HCT116 (cell line): ENCODE measurements at regions not wholly inside any gene's neighbourhood (a gene's known extent, or its start where the extent isn't known, plus 50 kb on each side); places are given as distances from the start of the nearest gene placed in this dataset.

Experiments used
- ATAC-seq: fragments of 200-7000 bp; cut with Tn5 transposase; 2 replicates; pipeline ENCODE4 v1.9.1; 2020; ENCODE audit warnings: mild to moderate bottlenecking, moderate library complexity
- BruUV-seq: library from RNA; stranded (reverse); fragments of 400-500 nt; replicated peaks from 2 replicates; lab custom pipeline; 2021; lab: Mats Ljungman, UMichigan
- CTCF ChIA-PET: fragments of 300-600 bp; sonication (Branson Sonifier 250); formaldehyde crosslinking; loops from one replicate; lab custom pipeline; 2021; ENCODE audit warnings: antibody characterized with exemption; lab: Charles Lee
- POLR2A ChIA-PET: fragments of 300-600, 350-600 bp; sonication (Branson Sonifier 250); formaldehyde crosslinking; loops from one replicate; lab custom pipeline; 2021; ENCODE audit warnings: antibody characterized with exemption; lab: Charles Lee
- RAD21 ChIA-PET, 2 experiments: fragments of 300-600 bp; sonication (Branson Sonifier 250); formaldehyde crosslinking; loops; one replicate each; lab custom pipeline; 2023; ENCODE audit warnings: low total read pairs in 2 of 2; ENCODE audit not compliant: uncharacterized antibody in 2 of 2, unreplicated experiment in 2 of 2, low non-redundant PET in 1 of 2; lab: Charles Lee
- DNase-seq: peaks from one replicate; pipeline ENCODE4 v3.0.0-alpha.2; 2010; ENCODE audit warnings: low read depth, low spot score
- H2AFZ ChIP-seq: fragments of 200-600 bp; shearing (Covaris generic), sonication (generic); 2 replicates; pipeline ENCODE4 v1.6.1; 2017; ENCODE audit warnings: low read depth, mixed run types, mixed read lengths, antibody characterized with exemption, low read length; ENCODE audit not compliant: poor library complexity, severe bottlenecking
- H3K27ac ChIP-seq: 2 replicates; pipeline ENCODE4 v1.5.1; 2012; ENCODE audit warnings: low read depth, low read length
- H3K27me3 ChIP-seq: fragments of 200-600 bp; sonication (generic); 2 replicates; pipeline ENCODE4 v1.6.1; 2016; ENCODE audit warnings: mixed run types, low read length, mixed read lengths; ENCODE audit not compliant: insufficient read depth
- H3K36me3 ChIP-seq, 2 experiments: fragments of 200-500 bp in 1 of 2; fragments of 200-600 bp in 1 of 2; sonication (Bioruptor generic) in 1 of 2; sonication (generic) in 1 of 2; 2 replicates each; pipeline versions ENCODE4 v1.5.1 to v1.6.1; 2014 to 2016; ENCODE audit warnings: low read length in 2 of 2, inconsistent platforms in 1 of 2, mixed read lengths in 1 of 2, mixed run types in 1 of 2; ENCODE audit not compliant: insufficient read depth in 2 of 2, control insufficient read depth in 1 of 2
- H3K4me1 ChIP-seq, 2 experiments: fragments of 200-600 bp in 1 of 2; sonication (generic) in 1 of 2; 2 replicates each; pipeline versions ENCODE4 v1.5.1 to v1.6.1; 2012 to 2017; ENCODE audit warnings: low read length in 2 of 2, inconsistent platforms in 1 of 2, mild to moderate bottlenecking in 1 of 2, mixed read lengths in 1 of 2, mixed run types in 1 of 2, moderate library complexity in 1 of 2; ENCODE audit not compliant: insufficient read depth in 2 of 2, control insufficient read depth in 1 of 2
- H3K4me2 ChIP-seq: fragments of 200-600 bp; sonication (generic); 2 replicates; pipeline ENCODE4 v1.6.1; 2017; ENCODE audit warnings: mixed run types, low read length, mixed read lengths
- H3K4me3 ChIP-seq, 2 experiments: fragments of 200-600 bp in 1 of 2; sonication (generic) in 1 of 2; replicated peaks in 1 of 2; 2 replicates each; pipeline ENCODE4 v1.5.1; 2011 to 2016; ENCODE audit warnings: low read length in 2 of 2, control low read depth in 1 of 2, low read depth in 1 of 2, mild to moderate bottlenecking in 1 of 2, mixed read lengths in 1 of 2, mixed run types in 1 of 2
- H3K79me2 ChIP-seq: fragments of 200-600 bp; sonication (generic); 2 replicates; pipeline ENCODE4 v1.6.1; 2017; ENCODE audit warnings: mild to moderate bottlenecking, mixed run types, low read length, moderate library complexity, mixed read lengths; ENCODE audit not compliant: insufficient read depth
- H3K9ac ChIP-seq: fragments of 200-600 bp; sonication (generic); 2 replicates; pipeline ENCODE4 v1.6.1; 2016; ENCODE audit warnings: low read length, mixed read lengths
- H3K9me2 ChIP-seq: fragments of 200-600 bp; sonication (generic), shearing (Covaris generic); 2 replicates; pipeline ENCODE4 v1.6.1; 2017; ENCODE audit warnings: mixed run types, mild to moderate bottlenecking, moderate library complexity; ENCODE audit not compliant: insufficient read depth
- H3K9me3 ChIP-seq, 2 experiments: fragments of 200-500 bp in 1 of 2; fragments of 200-600 bp in 1 of 2; sonication (Bioruptor generic) in 1 of 2; sonication (generic) in 1 of 2; 2 replicates each; pipeline ENCODE4 v1.6.1; 2014 to 2017; ENCODE audit warnings: low read length in 2 of 2, mixed read lengths in 2 of 2, inconsistent platforms in 1 of 2, low read depth in 1 of 2, mild to moderate bottlenecking in 1 of 2, mixed run types in 1 of 2, moderate library complexity in 1 of 2; ENCODE audit not compliant: control insufficient read depth in 1 of 2, insufficient read depth in 1 of 2
- H4K20me1 ChIP-seq: fragments of 200-600 bp; sonication (generic), shearing (Covaris generic); 2 replicates; pipeline ENCODE4 v1.6.1; 2017; ENCODE audit warnings: mixed run types, mild to moderate bottlenecking, moderate library complexity; ENCODE audit not compliant: insufficient read depth
- FOSL1 ChIP-seq: IDR thresholded peaks from 2 replicates; pipeline ENCODE4 v1.6.1; 2012; ENCODE audit warnings: low read depth
- JUND ChIP-seq: IDR thresholded peaks from 2 replicates; pipeline ENCODE4 v1.6.1; 2012
- POLR2A ChIP-seq: IDR thresholded peaks from 2 replicates; pipeline ENCODE4 v1.7.0; 2011; ENCODE audit warnings: borderline replicate concordance; ENCODE audit not compliant: insufficient read depth, insufficient read length; ENCODE audit errors: extremely low read depth
- RAD21 ChIP-seq: IDR thresholded peaks from 2 replicates; pipeline ENCODE4 v1.6.1; 2012; ENCODE audit warnings: low read depth, mild to moderate bottlenecking
- SP1 ChIP-seq: IDR thresholded peaks from 2 replicates; pipeline ENCODE4 v1.6.1; 2012; ENCODE audit warnings: low read depth
- SRF ChIP-seq: IDR thresholded peaks from 2 replicates; pipeline ENCODE4 v1.6.1; 2012; ENCODE audit warnings: low read depth
- intact Hi-C: fragments of 100-400 bp; cut with micrococcal nuclease; formaldehyde crosslinking; loops from 2 replicates; pipeline ENCODE4 v1.10.0; 2022
- TF ChIP-seq, protein P1 (sequence below): IDR thresholded peaks from 2 replicates; pipeline ENCODE4 v1.6.1; 2012
- TF ChIP-seq, protein P2 (sequence below): IDR thresholded peaks from 2 replicates; pipeline ENCODE4 v1.6.1; 2012; ENCODE audit warnings: low read depth
- TF ChIP-seq, protein P3 (sequence below): IDR thresholded peaks from 2 replicates; pipeline ENCODE4 v1.6.1; 2011; ENCODE audit warnings: mild to moderate bottlenecking, low read length, moderate library complexity; ENCODE audit not compliant: insufficient replicate concordance; ENCODE audit errors: extremely low read depth
- TF ChIP-seq, protein P4 (sequence below): IDR thresholded peaks from 2 replicates; pipeline ENCODE4 v1.6.1; 2012

DNA sequence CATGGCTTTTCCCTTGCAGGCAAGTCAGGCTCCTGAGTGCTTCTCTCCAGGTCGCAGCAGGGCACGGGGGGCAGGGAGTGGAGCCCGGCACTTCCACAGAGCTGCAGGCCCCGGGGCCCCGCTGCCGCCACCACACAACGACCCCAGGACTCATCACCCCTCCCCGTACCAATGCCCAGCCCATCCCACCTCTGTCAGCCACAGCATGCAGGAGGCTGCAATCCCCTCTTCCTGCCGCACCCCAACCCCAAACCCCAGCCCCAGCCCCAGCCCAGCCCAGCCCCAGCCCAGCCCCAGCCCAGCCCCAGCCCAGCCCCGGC is 288.0 kb downstream of the NDUFA10 start:
- Histone ChIP-seq H3K9me2 (no peaks in the 10 kb centered on the region), H3K9me3 (no peaks in the 10 kb centered on the region), H4K20me1 (no peaks in the 10 kb centered on the region), H3K27ac (no peak overlapping the region), H3K4me1 (no peaks in the 10 kb centered on the region), H3K4me2 (no peak overlapping the region), H3K27me3 (peaks cover 15% of the 10 kb centered on the region), H3K9ac (no peak overlapping the region), H2AFZ (no peak overlapping the region), H3K36me3 (no peaks in the 10 kb centered on the region), H3K4me3 (no peak overlapping the region), H3K79me2 (no peaks in the 10 kb centered on the region)
- ChIA-PET RAD21 (no interaction called here), POLR2A (interaction anchor here (0.7 kb wide), 1 partner anchor 741 kb away, joined by 3 read pairs; no protein-coding TSS in a partner anchor), CTCF (no interaction called here)
- BruUV-seq: no TSS peak
- intact Hi-C loops: no loop called here
- DNase-seq (no peak), ATAC-seq (no peak)
- no peak for TF ChIP-seq SRF
- TF ChIP-seq FOSL1: no peak
- TF ChIP-seq POLR2A: no peak
- no peak for TF ChIP-seq RAD21
- TF ChIP-seq, protein P1, sequence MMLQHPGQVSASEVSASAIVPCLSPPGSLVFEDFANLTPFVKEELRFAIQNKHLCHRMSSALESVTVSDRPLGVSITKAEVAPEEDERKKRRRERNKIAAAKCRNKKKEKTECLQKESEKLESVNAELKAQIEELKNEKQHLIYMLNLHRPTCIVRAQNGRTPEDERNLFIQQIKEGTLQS: no peak
- TF ChIP-seq, protein P2, sequence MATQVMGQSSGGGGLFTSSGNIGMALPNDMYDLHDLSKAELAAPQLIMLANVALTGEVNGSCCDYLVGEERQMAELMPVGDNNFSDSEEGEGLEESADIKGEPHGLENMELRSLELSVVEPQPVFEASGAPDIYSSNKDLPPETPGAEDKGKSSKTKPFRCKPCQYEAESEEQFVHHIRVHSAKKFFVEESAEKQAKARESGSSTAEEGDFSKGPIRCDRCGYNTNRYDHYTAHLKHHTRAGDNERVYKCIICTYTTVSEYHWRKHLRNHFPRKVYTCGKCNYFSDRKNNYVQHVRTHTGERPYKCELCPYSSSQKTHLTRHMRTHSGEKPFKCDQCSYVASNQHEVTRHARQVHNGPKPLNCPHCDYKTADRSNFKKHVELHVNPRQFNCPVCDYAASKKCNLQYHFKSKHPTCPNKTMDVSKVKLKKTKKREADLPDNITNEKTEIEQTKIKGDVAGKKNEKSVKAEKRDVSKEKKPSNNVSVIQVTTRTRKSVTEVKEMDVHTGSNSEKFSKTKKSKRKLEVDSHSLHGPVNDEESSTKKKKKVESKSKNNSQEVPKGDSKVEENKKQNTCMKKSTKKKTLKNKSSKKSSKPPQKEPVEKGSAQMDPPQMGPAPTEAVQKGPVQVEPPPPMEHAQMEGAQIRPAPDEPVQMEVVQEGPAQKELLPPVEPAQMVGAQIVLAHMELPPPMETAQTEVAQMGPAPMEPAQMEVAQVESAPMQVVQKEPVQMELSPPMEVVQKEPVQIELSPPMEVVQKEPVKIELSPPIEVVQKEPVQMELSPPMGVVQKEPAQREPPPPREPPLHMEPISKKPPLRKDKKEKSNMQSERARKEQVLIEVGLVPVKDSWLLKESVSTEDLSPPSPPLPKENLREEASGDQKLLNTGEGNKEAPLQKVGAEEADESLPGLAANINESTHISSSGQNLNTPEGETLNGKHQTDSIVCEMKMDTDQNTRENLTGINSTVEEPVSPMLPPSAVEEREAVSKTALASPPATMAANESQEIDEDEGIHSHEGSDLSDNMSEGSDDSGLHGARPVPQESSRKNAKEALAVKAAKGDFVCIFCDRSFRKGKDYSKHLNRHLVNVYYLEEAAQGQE: no peak
- no peak for TF ChIP-seq SP1
- TF ChIP-seq JUND: no peak
- TF ChIP-seq, protein P3, sequence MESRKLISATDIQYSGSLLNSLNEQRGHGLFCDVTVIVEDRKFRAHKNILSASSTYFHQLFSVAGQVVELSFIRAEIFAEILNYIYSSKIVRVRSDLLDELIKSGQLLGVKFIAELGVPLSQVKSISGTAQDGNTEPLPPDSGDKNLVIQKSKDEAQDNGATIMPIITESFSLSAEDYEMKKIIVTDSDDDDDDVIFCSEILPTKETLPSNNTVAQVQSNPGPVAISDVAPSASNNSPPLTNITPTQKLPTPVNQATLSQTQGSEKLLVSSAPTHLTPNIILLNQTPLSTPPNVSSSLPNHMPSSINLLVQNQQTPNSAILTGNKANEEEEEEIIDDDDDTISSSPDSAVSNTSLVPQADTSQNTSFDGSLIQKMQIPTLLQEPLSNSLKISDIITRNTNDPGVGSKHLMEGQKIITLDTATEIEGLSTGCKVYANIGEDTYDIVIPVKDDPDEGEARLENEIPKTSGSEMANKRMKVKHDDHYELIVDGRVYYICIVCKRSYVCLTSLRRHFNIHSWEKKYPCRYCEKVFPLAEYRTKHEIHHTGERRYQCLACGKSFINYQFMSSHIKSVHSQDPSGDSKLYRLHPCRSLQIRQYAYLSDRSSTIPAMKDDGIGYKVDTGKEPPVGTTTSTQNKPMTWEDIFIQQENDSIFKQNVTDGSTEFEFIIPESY: no peak
- TF ChIP-seq, protein P4, sequence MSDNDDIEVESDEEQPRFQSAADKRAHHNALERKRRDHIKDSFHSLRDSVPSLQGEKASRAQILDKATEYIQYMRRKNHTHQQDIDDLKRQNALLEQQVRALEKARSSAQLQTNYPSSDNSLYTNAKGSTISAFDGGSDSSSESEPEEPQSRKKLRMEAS: no peak
